ENCODE measurements at regions not wholly inside any gene's neighbourhood (a gene's known extent, or its start where the extent isn't known, plus 50 kb on each side); places are given as distances from the start of the nearest gene placed in this dataset.

DNA sequence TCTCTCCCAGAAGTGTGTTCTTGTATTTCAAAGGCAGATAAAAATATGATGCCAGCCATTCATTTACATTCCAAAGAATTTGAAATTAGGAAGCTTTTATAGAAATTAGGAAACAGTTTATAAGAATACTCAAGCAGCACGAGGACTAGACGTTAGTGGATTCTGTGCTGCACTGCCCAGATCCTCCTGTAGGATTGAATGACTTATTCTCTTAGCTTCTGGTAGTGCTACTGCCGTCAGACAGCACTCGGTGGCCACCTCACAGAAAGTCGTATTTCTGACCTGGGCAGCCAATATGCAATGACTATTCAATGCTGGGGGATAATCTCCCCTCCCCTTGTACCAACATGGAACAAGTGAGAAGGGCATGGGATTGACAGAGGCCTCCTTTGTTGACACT, 326.4 kb downstream of the RPL10L start:
- TF ChIP-seq, protein P1, sequence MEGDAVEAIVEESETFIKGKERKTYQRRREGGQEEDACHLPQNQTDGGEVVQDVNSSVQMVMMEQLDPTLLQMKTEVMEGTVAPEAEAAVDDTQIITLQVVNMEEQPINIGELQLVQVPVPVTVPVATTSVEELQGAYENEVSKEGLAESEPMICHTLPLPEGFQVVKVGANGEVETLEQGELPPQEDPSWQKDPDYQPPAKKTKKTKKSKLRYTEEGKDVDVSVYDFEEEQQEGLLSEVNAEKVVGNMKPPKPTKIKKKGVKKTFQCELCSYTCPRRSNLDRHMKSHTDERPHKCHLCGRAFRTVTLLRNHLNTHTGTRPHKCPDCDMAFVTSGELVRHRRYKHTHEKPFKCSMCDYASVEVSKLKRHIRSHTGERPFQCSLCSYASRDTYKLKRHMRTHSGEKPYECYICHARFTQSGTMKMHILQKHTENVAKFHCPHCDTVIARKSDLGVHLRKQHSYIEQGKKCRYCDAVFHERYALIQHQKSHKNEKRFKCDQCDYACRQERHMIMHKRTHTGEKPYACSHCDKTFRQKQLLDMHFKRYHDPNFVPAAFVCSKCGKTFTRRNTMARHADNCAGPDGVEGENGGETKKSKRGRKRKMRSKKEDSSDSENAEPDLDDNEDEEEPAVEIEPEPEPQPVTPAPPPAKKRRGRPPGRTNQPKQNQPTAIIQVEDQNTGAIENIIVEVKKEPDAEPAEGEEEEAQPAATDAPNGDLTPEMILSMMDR (IDR thresholded peaks at IDR 0.05), result no peak
- no peak for TF ChIP-seq POLR2A (IDR thresholded peaks at IDR 0.05)

Data from body of pancreas (tissue), 4 donors.